K562 (cell line): ENCODE measurements at regions not wholly inside any gene's neighbourhood (a gene's known extent, or its start where the extent isn't known, plus 50 kb on each side); places are given as distances from the start of the nearest gene placed in this dataset.

Source experiments
- ATF1 ChIP-seq, 2 experiments: fragments of 450-650 bp in 1 of 2; IDR thresholded peaks; 2 replicates each; pipeline ENCODE4 v1.6.1; 2016; ENCODE audit warnings: missing compliant biosample characterization in 1 of 2, missing genetic modification characterization in 1 of 2
- C11orf30 ChIP-seq: fragments of 450-650 bp; IDR thresholded peaks from 2 replicates; pipeline ENCODE4 v1.6.1; 2016; ENCODE audit warnings: low read depth, mild to moderate bottlenecking
- CAMTA2 ChIP-seq: fragments of 250-450 bp; sonication (Bioruptor Pico); conservative IDR thresholded peaks from 2 replicates; pipeline ENCODE4 v1.5.1; 2022
- CCNT2 ChIP-seq: IDR thresholded peaks from 2 replicates; pipeline ENCODE4 v1.6.1; 2011; ENCODE audit warnings: borderline replicate concordance, low read depth, mild to moderate bottlenecking, moderate library complexity, mixed read lengths, low read length; ENCODE audit not compliant: insufficient read length; ENCODE audit errors: extremely low read depth
- CTBP1 ChIP-seq: fragments of 450-650 bp; IDR thresholded peaks from 2 replicates; pipeline ENCODE4 v1.6.1; 2016; ENCODE audit warnings: borderline replicate concordance
- DPF2 ChIP-seq: fragments of 450-650 bp; IDR thresholded peaks from 2 replicates; pipeline ENCODE4 v1.6.1; 2016
- ETV1 ChIP-seq: fragments of 450-650 bp; conservative IDR thresholded peaks from 2 replicates; pipeline ENCODE4 v1.6.1; 2016; ENCODE audit warnings: missing genetic modification characterization, control low read depth, low read depth, missing compliant biosample characterization
- MITF ChIP-seq: IDR thresholded peaks from 2 replicates; pipeline ENCODE4 v1.6.1; 2014; ENCODE audit warnings: antibody characterized with exemption
- RBM25 ChIP-seq: fragments of 200-400 bp; formaldehyde crosslinking; IDR thresholded peaks from 2 replicates; pipeline ENCODE4 v1.6.1; 2018; ENCODE audit warnings: low read length, low read depth, moderate library complexity; ENCODE audit not compliant: severe bottlenecking
- RCOR1 ChIP-seq, 2 experiments: IDR thresholded peaks; 2 replicates each; pipeline ENCODE4 v1.6.1; 2012; ENCODE audit warnings: low read depth in 2 of 2, low read length in 2 of 2, borderline replicate concordance in 1 of 2, improper control_type of control experiment in 1 of 2
- REST ChIP-seq, 2 experiments: fragments of 450-650 bp; formaldehyde crosslinking in 1 of 2; IDR thresholded peaks; 2 replicates each; pipeline versions ENCODE4 v1.4.0 to v1.6.1; 2014 to 2020; ENCODE audit warnings: mild to moderate bottlenecking in 2 of 2, borderline replicate concordance in 1 of 2, low read depth in 1 of 2
- SMARCA4 ChIP-seq: fragments of 450-650 bp; IDR thresholded peaks from 2 replicates; pipeline ENCODE4 v1.6.1; 2016
- TCF7 ChIP-seq: sonication (generic); IDR thresholded peaks from 2 replicates; pipeline ENCODE4 v1.6.1; 2016; ENCODE audit warnings: antibody characterized with exemption, borderline replicate concordance
- TOE1 ChIP-seq, 2 experiments: fragments of 450-650 bp in 1 of 2; sonication (generic) in 1 of 2; formaldehyde crosslinking in 1 of 2; IDR thresholded peaks; 2 replicates each; pipeline versions ENCODE4 v1.7.1 to v1.8.0; 2016 to 2022; ENCODE audit warnings: borderline replicate concordance in 2 of 2, mild to moderate bottlenecking in 2 of 2, antibody characterized with exemption in 1 of 2, inconsistent platforms in 1 of 2, low read depth in 1 of 2, missing genetic modification reagents in 1 of 2, moderate library complexity in 1 of 2
- ZFP36 ChIP-seq: fragments of 150-350 bp; IDR thresholded peaks from 2 replicates; pipeline ENCODE4 v1.6.1; 2018; ENCODE audit warnings: low read length, low read depth; ENCODE audit not compliant: partially characterized antibody
- ZFX ChIP-seq: sonication (generic); formaldehyde crosslinking; IDR thresholded peaks from 2 replicates; pipeline ENCODE4 v1.8.0; 2022; ENCODE audit warnings: mild to moderate bottlenecking, missing genetic modification reagents, moderate library complexity
- ZNF511 ChIP-seq: sonication (generic); formaldehyde crosslinking; IDR thresholded peaks from 2 replicates; pipeline ENCODE4 v1.8.0; 2022; ENCODE audit warnings: mild to moderate bottlenecking, missing genetic modification reagents

GRCh38 chr3:72447059-72447946, 400.9 kb downstream of the SHQ1 start (continued):
- TF ChIP-seq TOE1 (IDR thresholded peaks at IDR 0.05; ENCODE audit: borderline replicate concordance), result no peak
- TF ChIP-seq TOE1 (CRISPR knock-in tag; IDR thresholded peaks at IDR 0.05; ENCODE audit: borderline replicate concordance, low read depth), result no peak
- TF ChIP-seq CTBP1, result peak; percentile 46; the same call in 1 of the 2 replicates
- no peak for TF ChIP-seq RBM25
- TF ChIP-seq ZNF511, result peak; percentile 36; the same call in 1 of the 2 replicates
- TF ChIP-seq ZFP36, result no peak
- peak; percentile 41 for TF ChIP-seq CCNT2
- no peak; the same call in 1 of the 2 replicates for TF ChIP-seq REST (IDR thresholded peaks at IDR 0.05; ENCODE audit: borderline replicate concordance)
- TF ChIP-seq REST (CRISPR knock-in tag; IDR thresholded peaks at IDR 0.05; ENCODE audit: low read depth), result 0 out of 2 replicates have a peak, but pooled peaks have one; percentile 56
- no peak for TF ChIP-seq ETV1 (tag)
- TF ChIP-seq SMARCA4, result no peak
- TF ChIP-seq CAMTA2 (CRISPR knock-in tag), result no peak
- no peak for TF ChIP-seq RCOR1 (IDR thresholded peaks at IDR 0.05; ENCODE audit: borderline replicate concordance in 1 of 2, low read depth in 2 of 2, low read length in 2 of 2)
- peak; percentile 86 for TF ChIP-seq ZFX
- TF ChIP-seq MITF, result no peak
- TF ChIP-seq ATF1 (CRISPR knock-in tag; IDR thresholded peaks at IDR 0.05), result no peak
- peak; percentile 15; the same call in 1 of the 2 replicates for TF ChIP-seq ATF1 (tag; IDR thresholded peaks at IDR 0.05)
- TF ChIP-seq C11orf30, result no peak
- TF ChIP-seq TCF7, result no peak
- no peak for TF ChIP-seq DPF2
